SJCRH30 (cell line): ENCODE measurements at regions not wholly inside any gene's neighbourhood (a gene's known extent, or its start where the extent isn't known, plus 50 kb on each side); places are given as distances from the start of the nearest gene placed in this dataset.

Experiments used
- DNase-seq, 2 experiments: peaks; one replicate each; pipeline ENCODE4 v3.0.0-alpha.2; 2015 to 2020
- H3K27ac ChIP-seq: fragments of 250-450 bp; sonication (Bioruptor Pico); 2 replicates; pipeline ENCODE4 v1.5.1; 2020; ENCODE audit warnings: mild to moderate bottlenecking, moderate library complexity
- H3K27me3 ChIP-seq: fragments of 250-450 bp; sonication (Bioruptor Pico); 2 replicates; pipeline ENCODE4 v1.5.1; 2020; ENCODE audit warnings: mild to moderate bottlenecking, moderate library complexity
- H3K36me3 ChIP-seq: fragments of 250-450 bp; sonication (Bioruptor Pico); 2 replicates; pipeline ENCODE4 v1.5.1; 2020; ENCODE audit warnings: mild to moderate bottlenecking, moderate library complexity
- H3K4me1 ChIP-seq: fragments of 250-450 bp; sonication (Bioruptor Pico); 2 replicates; pipeline ENCODE4 v1.5.1; 2020; ENCODE audit warnings: mild to moderate bottlenecking, moderate library complexity
- H3K4me3 ChIP-seq: fragments of 250-450 bp; sonication (Bioruptor Pico); 2 replicates; pipeline ENCODE4 v1.5.1; 2020; ENCODE audit warnings: mild to moderate bottlenecking, moderate library complexity
- H3K9me3 ChIP-seq: fragments of 250-450 bp; sonication (Bioruptor Pico); replicated peaks from 2 replicates; pipeline ENCODE4 v1.5.1; 2020; ENCODE audit warnings: mild to moderate bottlenecking, moderate library complexity

DNA sequence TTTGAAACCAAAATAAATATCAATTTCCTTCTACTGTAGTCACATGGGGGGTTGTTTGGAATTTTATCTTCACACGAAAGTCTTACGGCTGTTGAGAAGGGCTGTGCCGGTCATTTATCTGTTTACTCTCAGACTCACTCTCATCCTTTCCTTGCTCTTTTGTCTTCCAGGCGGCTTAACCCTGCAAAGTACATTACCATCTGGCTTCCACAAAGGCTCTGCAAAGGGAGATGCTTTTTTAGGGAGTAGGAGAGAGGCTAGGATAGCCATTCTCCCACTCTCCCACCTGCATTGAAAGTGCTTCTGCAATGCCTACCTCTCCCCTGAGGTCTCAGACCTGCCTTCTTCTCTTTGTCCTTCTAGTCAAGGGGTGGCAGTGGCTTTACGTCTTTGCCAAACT is 247.6 kb downstream of the MEIS1 start:
- Histone ChIP-seq H3K27me3 (peaks cover 4% of the 10 kb centered on the region; the same call in 1 of the 2 replicates), H3K4me1 (no peaks in the 10 kb centered on the region), H3K9me3 (no peaks in the 10 kb centered on the region), H3K4me3 (no peak overlapping the region), H3K27ac (no peak overlapping the region), H3K36me3 (no peaks in the 10 kb centered on the region)
- no peak for DNase-seq

DNA sequence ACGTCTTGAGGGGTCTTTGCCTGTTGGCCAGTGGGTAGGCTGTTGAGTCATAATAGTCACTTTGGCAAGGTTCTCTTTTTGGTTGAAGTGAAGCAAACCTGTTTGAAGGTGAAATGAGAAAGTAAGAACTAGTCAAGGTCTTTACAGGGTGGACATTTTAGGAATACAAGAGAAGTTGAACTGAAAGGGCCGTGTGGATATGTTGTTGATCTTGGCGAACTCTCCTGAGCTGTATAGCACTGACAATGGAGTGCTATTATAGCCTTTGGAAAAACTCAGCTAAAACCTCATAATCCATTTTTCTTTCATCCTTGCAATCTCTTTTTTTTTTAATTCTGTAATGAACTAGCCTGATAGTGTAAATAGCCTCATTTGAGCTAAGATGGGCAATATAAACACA is 248.1 kb downstream of the MEIS1 start:
- Histone ChIP-seq H3K9me3 (no peaks in the 10 kb centered on the region), H3K4me3 (no peak overlapping the region), H3K36me3 (no peaks in the 10 kb centered on the region), H3K27me3 (peaks cover 4% of the 10 kb centered on the region; the same call in 1 of the 2 replicates), H3K27ac (no peak overlapping the region), H3K4me1 (no peaks in the 10 kb centered on the region)
- DNase-seq, result no peak

DNA sequence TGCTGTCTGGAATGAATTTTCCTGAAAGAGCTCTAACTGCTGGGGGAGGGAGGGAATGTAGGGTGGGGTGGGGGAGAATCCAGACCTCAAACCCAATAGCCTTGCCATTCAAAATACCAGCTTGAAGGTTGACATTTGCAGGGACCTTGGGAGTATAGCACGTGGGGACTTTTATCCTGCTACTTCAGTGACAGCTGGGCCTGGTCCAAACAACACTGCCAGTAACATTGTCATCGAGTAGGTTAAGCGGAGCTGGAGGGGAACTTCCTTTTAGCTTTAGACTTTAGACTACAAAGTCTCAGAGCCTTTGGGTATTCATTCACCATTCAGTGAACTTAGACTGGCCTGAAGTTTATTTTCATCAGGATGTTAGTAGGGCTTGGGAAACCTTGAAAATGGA is 248.7 kb downstream of the MEIS1 start:
- Histone ChIP-seq H3K4me1 (no peaks in the 10 kb centered on the region), H3K27me3 (peaks cover 4% of the 10 kb centered on the region; the same call in 1 of the 2 replicates), H3K4me3 (no peak overlapping the region), H3K27ac (no peak overlapping the region), H3K9me3 (no peaks in the 10 kb centered on the region), H3K36me3 (no peaks in the 10 kb centered on the region)
- DNase-seq, result no peak

DNA sequence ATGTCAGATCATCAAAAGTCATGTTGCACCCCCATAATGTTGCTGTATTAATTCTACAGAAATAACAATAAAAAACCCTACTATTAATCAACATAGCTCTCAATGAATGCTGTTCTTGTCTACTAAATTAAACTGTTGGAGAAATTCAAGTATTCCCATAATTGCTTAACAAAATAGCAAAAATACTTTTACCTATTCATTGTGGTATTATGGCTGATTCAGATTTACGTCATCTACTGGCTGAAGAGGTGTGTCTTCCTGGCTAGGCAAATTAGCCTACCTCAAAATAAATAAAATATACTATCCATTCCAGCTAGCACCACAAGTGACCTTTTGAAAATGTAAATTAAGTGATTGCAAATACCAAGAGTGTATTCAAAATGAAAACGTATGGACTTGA is 249.4 kb downstream of the MEIS1 start:
- H3K4me1 ChIP-seq, result no peaks in the 10 kb centered on the region
- no peaks in the 10 kb centered on the region for H3K9me3 ChIP-seq
- H3K27ac ChIP-seq, result no peak overlapping the region
- no peak for DNase-seq
- H3K4me3 ChIP-seq, result no peak overlapping the region
- no peaks in the 10 kb centered on the region for H3K36me3 ChIP-seq
- H3K27me3 ChIP-seq, result peaks cover 4% of the 10 kb centered on the region; the same call in 1 of the 2 replicates

DNA sequence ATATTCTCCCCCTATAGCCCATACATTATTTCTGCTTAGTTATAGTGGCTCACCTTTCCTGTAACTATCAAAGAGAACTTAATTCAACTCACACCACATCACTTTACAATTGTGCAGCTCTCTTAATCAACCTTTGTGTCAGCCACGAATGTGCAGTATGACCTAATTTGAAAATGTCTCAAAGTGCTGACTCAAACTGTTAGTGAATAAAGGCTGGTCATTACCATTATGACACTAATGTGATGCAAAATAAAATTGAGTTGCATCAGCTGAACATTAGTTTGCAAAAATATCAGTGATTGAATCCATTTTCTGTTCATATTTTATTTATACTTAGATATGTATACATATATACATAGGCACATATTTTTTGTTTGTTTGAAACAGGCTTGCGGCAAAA is 251.8 kb downstream of the MEIS1 start:
- Histone ChIP-seq H3K9me3 (no peaks in the 10 kb centered on the region), H3K27ac (no peak overlapping the region), H3K4me1 (no peaks in the 10 kb centered on the region), H3K27me3 (peaks cover 12% of the 10 kb centered on the region), H3K36me3 (no peaks in the 10 kb centered on the region), H3K4me3 (no peak overlapping the region)
- no peak for DNase-seq

DNA sequence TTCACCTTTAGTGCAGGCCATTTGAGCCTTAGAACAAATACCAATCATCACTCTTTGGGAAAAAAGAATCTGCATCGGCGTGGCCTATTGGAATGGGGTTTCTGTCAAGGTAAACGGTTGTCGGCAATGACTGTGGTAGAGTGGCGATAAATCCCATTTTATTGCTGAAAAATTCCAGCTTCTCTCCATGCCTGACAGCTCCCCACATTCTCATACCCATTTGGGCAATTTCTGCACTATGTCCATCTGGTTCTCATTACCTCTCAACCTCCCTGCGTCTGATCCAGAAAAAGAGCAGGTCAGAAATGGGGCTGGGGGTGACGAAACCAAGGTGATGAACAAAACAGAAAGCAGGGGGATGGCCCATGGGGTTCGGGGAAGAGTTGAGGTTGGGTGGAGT is 254.0 kb downstream of the MEIS1 start:
- H3K27me3 ChIP-seq, result peaks cover 15% of the 10 kb centered on the region
- no peaks in the 10 kb centered on the region for H3K36me3 ChIP-seq
- H3K9me3 ChIP-seq, result no peaks in the 10 kb centered on the region
- no peak overlapping the region for H3K27ac ChIP-seq
- no peak for DNase-seq
- H3K4me3 ChIP-seq, result no peak overlapping the region
- no peaks in the 10 kb centered on the region for H3K4me1 ChIP-seq

DNA sequence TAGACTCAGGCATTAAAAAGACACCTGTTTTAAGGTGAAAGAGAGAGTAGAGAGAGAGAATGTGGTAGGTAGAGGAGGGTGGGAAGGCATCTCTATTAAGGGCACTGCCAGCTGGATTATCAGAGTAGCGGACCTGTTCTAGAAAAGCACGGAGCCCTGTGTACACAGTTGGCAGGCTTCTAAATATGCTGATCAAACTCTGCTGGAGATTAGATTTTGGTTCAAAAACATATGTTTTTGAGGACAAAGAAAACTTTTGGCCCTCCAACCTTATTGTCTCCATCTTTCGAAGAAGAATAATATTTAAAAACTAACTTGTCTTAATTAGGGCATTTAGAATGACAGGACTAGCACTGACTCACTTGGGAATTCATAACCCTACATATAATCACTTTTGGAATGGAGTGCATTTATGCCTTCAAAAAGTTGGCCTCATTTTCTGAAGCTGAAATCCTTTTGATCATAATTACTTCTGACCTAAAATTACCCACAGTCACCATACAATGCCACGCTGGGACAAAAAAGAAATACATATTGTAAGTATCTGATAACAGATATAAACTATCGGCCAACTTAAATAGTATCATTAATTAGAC is 254.6 kb downstream of the MEIS1 start:
- peaks cover 15% of the 10 kb centered on the region for H3K27me3 ChIP-seq
- H3K36me3 ChIP-seq, result no peaks in the 10 kb centered on the region
- H3K27ac ChIP-seq, result no peak overlapping the region
- no peaks in the 10 kb centered on the region for H3K4me1 ChIP-seq
- DNase-seq, result no peak
- H3K4me3 ChIP-seq, result no peak overlapping the region
- no peaks in the 10 kb centered on the region for H3K9me3 ChIP-seq

DNA sequence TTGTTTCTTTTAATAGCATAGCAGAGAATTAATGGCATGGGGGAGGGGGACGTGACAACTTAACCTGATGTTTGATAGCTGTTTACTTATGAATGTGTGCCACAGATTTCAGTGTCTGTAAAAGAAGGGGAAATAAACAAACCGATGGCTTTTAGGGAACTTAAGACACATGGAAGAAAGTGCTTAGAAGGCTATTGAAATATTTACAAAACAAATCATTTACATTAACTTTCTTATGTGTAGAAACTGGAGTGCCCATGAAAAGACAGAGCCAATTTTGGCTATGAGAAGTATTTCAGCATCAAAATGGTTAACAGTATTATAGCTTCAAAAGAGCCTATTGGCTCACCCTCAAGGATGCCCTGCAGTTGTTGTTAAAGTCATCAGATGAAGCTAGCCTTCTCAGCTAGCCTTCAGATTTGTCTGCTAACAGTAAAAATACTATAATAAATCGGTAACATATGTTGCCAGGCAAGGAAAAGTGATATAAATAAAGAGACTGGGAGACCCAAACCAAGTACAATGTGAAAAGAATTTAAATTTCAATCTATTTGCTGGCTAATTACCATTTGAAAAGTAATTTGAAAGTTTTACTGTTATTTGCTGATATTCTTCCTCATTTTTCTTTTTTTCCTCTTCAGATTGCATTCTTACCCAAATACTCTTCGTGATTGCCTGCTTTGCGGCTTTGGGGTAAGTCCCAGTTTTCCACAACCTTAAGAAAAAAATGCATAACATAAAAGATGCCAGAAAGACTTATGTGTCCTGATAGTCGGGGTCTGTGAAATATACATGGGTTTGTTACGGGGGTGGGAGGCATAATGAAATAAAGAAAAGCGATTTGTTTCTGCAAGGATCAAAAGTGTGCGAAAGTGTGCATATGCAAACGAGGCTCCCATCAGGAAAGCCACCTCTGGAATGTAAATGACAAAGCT is 256.4 kb downstream of the MEIS1 start:
- H3K4me1 ChIP-seq, result no peaks in the 10 kb centered on the region
- peaks cover 15% of the 10 kb centered on the region for H3K27me3 ChIP-seq
- H3K27ac ChIP-seq, result no peak overlapping the region
- H3K4me3 ChIP-seq, result no peak overlapping the region
- H3K36me3 ChIP-seq, result no peaks in the 10 kb centered on the region
- H3K9me3 ChIP-seq, result no peaks in the 10 kb centered on the region
- DNase-seq, result no peak

DNA sequence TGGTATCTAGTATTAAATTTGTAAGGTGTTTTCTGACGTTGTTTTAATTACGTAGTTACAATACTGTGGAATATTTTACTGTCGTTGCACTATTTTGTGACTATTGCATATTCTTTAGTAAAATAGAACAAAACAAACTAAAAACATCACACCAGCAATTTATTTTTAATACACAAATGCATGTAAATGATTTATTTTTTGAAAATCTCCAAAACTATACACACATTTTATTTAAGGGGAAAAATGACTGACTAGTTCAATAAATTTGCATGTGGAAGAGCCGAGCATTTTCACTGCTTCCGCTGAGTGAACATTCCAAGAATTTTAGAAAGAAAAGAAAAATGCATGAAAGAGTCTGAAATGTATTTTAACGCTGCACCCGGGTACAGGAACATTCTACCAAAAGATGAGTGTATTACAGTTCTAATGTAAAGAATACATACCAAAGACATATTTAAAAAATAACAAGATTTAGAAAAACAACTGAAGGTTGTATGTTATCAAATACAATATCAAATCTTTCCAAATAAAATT is 257.7 kb downstream of the MEIS1 start:
- no peak overlapping the region for H3K4me3 ChIP-seq
- no peak overlapping the region for H3K27ac ChIP-seq
- H3K9me3 ChIP-seq, result no peaks in the 10 kb centered on the region
- peaks cover 15% of the 10 kb centered on the region for H3K27me3 ChIP-seq
- no peaks in the 10 kb centered on the region for H3K36me3 ChIP-seq
- DNase-seq, result no peak
- H3K4me1 ChIP-seq, result no peaks in the 10 kb centered on the region

DNA sequence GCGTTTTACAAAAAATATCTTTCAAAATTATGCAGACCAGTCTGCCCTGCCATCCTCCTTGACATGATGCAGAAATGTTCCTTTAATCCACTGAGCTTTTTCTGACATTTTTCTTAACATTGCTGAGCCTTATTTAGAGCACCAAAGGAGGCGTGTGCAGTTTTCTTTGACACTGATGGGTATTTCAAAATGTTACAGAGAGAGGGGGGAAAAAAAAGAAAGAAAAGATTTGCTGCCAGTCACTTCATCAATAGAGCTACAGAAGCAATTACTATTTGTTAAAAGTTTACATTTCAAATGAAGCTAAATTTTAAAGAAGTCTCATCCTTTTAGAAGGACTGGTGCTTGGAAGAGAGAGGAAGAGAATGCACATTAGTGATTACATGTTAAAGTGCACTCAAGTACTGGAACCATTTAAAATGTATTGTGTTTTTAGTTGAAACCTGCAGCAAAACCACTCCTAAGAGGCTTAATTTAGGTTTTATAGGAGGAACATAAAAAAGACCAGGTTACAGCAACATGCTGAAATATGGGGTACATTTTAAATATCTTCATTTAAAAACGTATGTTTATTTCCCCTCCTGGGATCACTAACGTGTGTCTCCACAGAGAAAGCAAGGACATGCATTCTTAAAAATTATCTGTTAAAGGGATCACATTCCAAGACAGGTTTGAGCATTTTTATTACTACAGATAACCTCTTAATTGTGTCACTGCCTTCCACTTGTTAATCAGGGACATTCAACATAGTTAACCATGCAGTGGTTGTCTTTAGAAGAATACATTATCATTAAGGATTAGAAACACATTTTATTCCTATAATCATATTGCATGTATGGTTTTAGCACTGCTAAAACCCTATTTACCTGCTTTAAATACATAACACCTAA is 258.4 kb downstream of the MEIS1 start:
- Histone ChIP-seq H3K4me3 (no peak overlapping the region), H3K4me1 (no peaks in the 10 kb centered on the region), H3K27ac (no peak overlapping the region), H3K27me3 (peaks cover 18% of the 10 kb centered on the region), H3K9me3 (no peaks in the 10 kb centered on the region), H3K36me3 (no peaks in the 10 kb centered on the region)
- no peak for DNase-seq

DNA sequence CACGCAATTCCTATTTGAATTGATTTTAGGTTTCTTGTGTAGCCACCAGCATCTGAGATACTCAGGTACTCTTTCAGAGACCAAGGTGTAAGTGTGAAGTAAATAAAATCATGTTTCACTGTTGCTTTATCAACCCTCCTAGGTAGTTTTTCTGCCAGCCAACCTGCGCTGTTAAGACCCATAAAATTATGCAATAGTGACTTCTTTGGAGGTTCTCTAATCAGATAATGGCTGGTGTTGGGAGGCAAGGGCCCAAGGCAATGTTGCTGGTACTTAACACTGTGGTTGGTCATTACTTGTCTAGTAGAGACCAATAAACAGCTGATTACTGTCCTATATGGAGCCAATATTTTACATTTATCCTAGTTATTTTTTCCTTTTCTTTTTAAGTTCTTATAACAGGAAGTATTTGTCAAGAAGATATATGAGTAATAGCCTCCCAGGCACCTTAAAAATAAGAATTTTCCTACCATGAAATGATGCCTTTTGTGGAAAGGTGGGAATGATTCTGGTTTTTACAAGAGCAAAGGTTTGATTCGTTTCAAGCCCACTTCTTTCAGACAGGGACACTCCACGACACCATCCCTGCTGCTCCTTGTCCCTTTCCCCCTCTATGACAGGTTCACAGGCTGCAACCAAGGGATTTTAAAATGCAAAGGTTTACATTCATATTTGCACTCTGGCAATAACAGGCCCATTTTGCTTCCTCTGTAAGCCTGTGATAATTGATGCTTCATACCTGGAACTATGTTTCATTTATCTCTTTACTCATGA is 259.3 kb downstream of the MEIS1 start:
- Histone ChIP-seq H3K9me3 (no peaks in the 10 kb centered on the region), H3K27ac (no peak overlapping the region), H3K27me3 (peaks cover 18% of the 10 kb centered on the region), H3K4me1 (no peaks in the 10 kb centered on the region), H3K4me3 (no peak overlapping the region), H3K36me3 (no peaks in the 10 kb centered on the region)
- DNase-seq, result no peak

DNA sequence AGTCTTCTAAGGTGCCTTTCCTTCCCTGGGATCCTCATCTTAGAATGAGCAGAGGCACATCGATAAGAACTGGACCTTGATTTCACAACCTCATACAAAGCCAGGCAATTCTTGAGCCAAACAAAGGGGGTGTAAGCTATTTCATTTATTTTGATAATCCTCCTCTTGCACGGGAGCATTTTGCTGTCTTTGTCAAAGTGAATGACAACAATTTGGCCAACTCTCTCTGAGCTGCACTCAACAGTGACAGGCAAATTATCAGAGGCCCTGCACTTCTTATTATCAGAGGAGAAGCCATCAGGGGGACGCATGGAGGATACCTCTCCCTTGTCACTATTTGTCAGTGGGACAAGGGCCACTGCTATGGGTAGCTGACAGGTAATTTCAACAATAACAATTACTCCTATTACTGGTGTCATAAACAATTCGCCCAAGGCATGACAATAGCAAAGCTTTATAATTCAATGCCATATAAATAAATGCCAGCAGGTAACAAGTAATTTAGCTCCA is 260.4 kb downstream of the MEIS1 start:
- no peak overlapping the region for H3K4me3 ChIP-seq

DNA sequence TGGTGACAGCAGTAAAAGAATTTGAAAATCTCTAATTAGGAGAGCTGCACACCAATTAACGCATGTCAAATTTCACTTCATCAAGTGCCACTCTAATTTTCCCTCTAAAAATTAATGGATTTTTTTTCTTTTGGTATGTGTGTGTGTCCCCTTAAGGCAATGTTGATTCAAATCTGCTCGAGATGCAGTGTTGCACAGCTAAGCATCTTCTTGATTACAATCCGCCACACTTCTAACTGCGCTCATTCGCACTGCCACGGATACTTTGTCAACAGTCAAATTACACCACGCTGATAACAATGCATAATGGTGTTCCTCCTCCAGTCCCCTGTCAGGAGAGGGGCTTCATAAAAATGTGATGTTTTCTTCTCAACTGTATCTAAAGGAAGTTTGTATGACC is 261.4 kb downstream of the MEIS1 start:
- no peak overlapping the region for H3K4me3 ChIP-seq
- DNase-seq, result no peak
- peaks cover 10% of the 10 kb centered on the region for H3K27me3 ChIP-seq
- H3K4me1 ChIP-seq, result no peaks in the 10 kb centered on the region
- no peaks in the 10 kb centered on the region for H3K9me3 ChIP-seq
- H3K36me3 ChIP-seq, result no peaks in the 10 kb centered on the region
- H3K27ac ChIP-seq, result no peak overlapping the region

More for the DNA sequence above, 260.4 kb downstream of the MEIS1 start:
- DNase-seq, result no peak
- Histone ChIP-seq H3K27ac (no peak overlapping the region), H3K4me1 (no peaks in the 10 kb centered on the region), H3K36me3 (no peaks in the 10 kb centered on the region), H3K9me3 (no peaks in the 10 kb centered on the region), H3K27me3 (peaks cover 18% of the 10 kb centered on the region)

DNA sequence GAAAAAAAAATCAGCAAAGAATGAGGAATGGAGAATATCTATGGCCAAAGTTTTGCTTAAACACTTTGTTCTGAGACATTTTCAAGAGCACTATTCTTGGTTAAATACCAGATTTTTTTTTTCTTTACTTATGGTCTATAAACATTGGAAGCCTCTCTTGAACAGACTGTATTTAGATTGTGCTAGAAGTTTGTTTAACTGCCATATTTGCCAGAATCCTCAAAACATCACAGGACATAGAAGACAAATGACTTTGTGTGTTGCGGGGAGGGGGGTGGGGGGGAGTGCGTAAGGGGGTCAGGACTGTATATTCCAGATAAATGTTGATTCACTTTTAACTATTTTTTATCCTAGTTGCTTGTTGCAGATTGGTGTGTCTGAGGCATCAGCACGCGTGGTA is 262.0 kb downstream of the MEIS1 start:
- Histone ChIP-seq H3K27ac (no peak overlapping the region), H3K4me1 (no peaks in the 10 kb centered on the region), H3K27me3 (peaks cover 5% of the 10 kb centered on the region; the same call in 1 of the 2 replicates), H3K4me3 (no peak overlapping the region), H3K36me3 (no peaks in the 10 kb centered on the region), H3K9me3 (no peaks in the 10 kb centered on the region)
- no peak for DNase-seq
